ENCODE measurements at regions not wholly inside any gene's neighbourhood (a gene's known extent, or its start where the extent isn't known, plus 50 kb on each side); places are given as distances from the start of the nearest gene placed in this dataset.
"Not testable (repeated sequence)": the region's sequence is repeated elsewhere in the genome, so short reads cannot be mapped to it uniquely, and the experiment has no call there.

DNA sequence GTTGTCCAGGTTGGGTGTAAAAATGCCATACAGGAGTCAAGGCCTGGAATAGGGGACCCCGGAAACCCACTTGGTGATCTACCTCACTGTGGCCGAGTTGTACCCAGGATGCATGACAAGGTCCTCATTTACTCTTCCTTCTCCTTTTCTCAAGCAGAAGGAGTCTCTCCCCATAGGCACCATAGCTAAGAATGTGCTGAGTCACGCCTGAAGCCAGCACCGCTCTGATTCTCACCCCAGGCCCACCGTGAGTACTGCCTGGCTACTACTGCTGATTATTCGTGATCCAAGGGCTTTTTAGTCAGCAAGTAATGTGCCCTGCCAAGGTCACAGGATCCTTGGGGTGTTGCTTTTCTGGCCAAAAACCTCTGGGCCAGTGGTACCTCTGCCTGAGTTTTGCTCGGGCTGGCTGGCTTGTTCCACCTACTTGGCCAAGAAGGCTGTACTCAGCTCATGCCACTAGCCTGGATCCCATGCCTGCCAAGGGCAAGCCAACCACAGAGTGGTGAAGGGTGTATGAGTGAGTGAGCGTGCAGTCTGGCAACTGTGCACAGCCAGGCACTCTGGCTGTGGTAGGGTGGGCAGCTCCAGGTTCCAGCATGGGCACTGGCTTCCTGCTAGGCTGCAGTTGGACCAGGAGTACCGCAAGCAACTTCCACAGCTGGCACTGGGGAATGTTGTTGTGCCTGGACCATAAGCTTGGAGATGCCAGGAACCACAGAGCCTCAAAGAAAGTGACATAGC is 650.1 kb upstream of the VRK2 start:
- Mint-ChIP-seq H3K36me3 (ENCODE audit: low read depth) (no peaks in the 10 kb centered on the region), H3K9me3 (peaks cover 15% of the 10 kb centered on the region), H3K27ac (no peak overlapping the region), H3K4me3 (no peak overlapping the region), H3K27me3 (ENCODE audit: insufficient read depth) (no peaks in the 10 kb centered on the region), H3K4me1 (ENCODE audit: low read depth) (no peaks in the 10 kb centered on the region)
- intact Hi-C loops (cut with micrococcal nuclease): no loop called here
- DNase-seq (ENCODE audit: low spot score): no peak

DNA sequence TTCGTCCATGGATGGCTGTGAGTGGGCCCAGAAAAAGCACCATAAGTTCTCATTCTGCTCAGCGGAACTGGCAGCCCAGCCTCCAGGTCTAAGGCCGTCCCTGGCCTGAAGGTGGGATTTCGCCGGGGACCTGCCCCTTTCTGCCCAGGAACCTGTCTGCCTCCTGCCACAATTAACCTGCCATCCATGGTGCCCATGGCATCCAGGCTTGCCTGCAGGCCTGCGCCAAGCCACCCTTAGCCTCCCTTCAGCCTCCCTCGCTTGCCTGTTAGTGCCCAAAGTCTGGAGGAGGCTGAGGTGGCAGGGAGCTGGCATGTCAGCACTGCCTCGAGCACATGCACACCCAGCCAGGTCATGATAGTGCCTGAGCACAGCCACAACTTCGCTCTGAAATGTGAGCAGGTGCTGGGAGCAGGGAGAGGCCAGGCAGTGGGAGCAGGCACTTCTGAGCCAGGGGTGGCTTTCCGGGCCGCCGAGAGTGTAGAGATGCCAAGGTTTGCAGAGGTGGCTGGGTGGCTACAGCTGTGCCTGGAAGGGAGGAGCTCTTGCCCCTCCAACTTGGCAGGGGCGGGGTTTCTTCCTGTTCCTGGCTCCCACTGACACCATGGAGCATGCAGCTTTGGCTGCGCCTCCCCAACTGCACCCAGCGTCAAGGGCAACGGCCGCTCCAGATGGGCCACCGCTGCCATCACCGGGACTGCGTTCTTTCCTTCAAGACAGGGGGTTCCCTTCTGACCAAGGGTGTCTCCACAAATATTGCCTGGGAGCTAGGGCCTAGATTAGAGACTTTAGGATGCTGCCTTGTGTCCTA is 648.9 kb upstream of the VRK2 start:
- no peak overlapping the region for H3K27ac Mint-ChIP-seq
- H3K4me3 Mint-ChIP-seq: no peak overlapping the region
- no peaks in the 10 kb centered on the region for H3K4me1 Mint-ChIP-seq (ENCODE audit: low read depth)
- no peaks in the 10 kb centered on the region for H3K27me3 Mint-ChIP-seq (ENCODE audit: insufficient read depth)
- intact Hi-C loops (cut with micrococcal nuclease): no loop called here
- peaks cover 15% of the 10 kb centered on the region for H3K9me3 Mint-ChIP-seq
- no peak for DNase-seq (ENCODE audit: low spot score)
- no peaks in the 10 kb centered on the region for H3K36me3 Mint-ChIP-seq (ENCODE audit: low read depth)

DNA sequence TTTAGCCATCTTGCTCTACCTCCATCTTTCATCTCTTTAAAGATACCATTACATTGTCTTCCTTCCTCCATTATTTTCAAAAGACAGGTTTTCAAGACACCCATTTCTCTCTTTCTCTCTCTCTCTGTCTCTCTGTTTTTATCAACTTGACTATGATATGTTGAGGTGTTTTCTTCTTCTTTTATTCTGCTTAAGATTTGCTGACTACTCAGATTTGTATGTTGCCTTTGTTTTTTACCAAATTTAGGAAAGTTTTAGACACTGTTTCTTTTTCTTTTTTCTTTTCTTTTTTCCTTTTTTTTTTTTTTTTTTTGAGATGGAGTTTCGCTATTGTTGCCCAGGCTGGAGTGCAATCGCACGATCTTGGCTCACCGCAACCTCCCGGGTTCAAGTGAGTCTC is 647.5 kb upstream of the VRK2 start:
- no peak overlapping the region for H3K4me3 Mint-ChIP-seq
- DNase-seq (ENCODE audit: low spot score): no peak
- no peaks in the 10 kb centered on the region for H3K4me1 Mint-ChIP-seq (ENCODE audit: low read depth)
- H3K9me3 Mint-ChIP-seq: peaks cover 15% of the 10 kb centered on the region
- H3K27ac Mint-ChIP-seq: no peak overlapping the region
- H3K27me3 Mint-ChIP-seq (ENCODE audit: insufficient read depth): no peaks in the 10 kb centered on the region
- intact Hi-C loops (cut with micrococcal nuclease): no loop called here
- no peaks in the 10 kb centered on the region for H3K36me3 Mint-ChIP-seq (ENCODE audit: low read depth)

DNA sequence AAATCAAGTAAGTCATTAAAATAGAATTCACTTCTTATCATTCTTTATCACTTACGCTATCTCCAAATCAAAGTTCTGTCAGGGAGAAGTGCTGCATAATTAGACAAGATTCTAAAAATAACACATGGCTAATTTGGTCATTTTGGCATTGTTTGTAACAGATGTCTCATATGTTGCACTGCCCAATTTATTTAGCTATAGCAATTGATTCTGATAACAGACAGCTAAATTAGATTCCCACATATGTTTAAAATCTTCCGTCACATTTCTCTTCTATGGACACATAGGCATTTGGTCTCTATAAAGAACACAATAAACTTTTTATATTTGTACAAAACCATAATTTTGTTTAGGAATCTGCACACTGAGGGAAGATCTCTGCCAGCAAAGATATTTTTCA is 644.5 kb upstream of the VRK2 start:
- no peaks in the 10 kb centered on the region for H3K27me3 Mint-ChIP-seq (ENCODE audit: insufficient read depth)
- no peaks in the 10 kb centered on the region for H3K36me3 Mint-ChIP-seq (ENCODE audit: low read depth)
- peaks cover 8% of the 10 kb centered on the region for H3K9me3 Mint-ChIP-seq
- intact Hi-C loops (cut with micrococcal nuclease): no loop called here
- H3K27ac Mint-ChIP-seq: no peak overlapping the region
- DNase-seq (ENCODE audit: low spot score): no peak
- H3K4me3 Mint-ChIP-seq: no peak overlapping the region
- H3K4me1 Mint-ChIP-seq (ENCODE audit: low read depth): no peaks in the 10 kb centered on the region

DNA sequence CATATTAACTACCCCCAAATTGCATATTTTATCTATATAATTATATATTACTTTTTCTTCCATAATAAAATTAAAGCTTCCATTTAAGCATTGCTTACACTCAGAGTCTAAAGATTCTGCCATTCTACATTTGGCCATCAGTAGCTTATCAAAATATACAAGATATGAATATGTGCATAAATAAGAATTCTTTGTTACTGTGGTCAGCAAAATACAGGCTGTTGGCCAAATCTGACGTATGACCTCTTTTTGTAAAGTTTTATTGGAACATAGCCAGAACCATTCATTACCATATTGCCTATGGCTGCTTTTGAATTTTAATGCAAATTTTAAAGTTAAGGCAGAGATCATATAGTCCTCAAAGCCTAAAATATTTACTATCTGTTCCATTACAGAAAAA is 643.9 kb upstream of the VRK2 start:
- no peaks in the 10 kb centered on the region for H3K27me3 Mint-ChIP-seq (ENCODE audit: insufficient read depth)

DNA sequence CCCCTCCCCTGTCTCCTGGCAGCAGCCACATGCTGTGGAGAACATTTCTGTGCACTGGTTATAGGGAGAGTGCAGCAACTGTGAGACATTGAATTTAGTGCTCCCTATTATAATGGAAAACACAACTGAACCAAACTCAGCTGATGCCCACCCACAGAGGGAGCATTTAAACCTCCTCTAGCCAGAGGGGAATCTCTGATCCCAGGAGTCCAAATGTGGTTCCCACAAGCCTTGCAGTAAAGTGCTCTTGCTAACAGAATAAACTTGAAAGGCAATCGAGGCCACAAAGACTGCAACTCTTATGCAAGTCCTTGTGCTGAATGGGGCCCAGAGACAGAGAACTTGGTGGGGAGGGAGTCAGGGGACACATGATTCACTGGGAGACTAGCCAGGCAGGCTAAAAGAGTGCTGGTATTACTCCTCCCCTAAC is 638.8 kb upstream of the VRK2 start:
- Mint-ChIP-seq H3K4me1 (ENCODE audit: low read depth) (no peaks in the 10 kb centered on the region), H3K4me3 (no peak overlapping the region), H3K36me3 (ENCODE audit: low read depth) (no peaks in the 10 kb centered on the region), H3K27me3 (ENCODE audit: insufficient read depth) (no peaks in the 10 kb centered on the region), H3K27ac (no peak overlapping the region), H3K9me3 (peaks cover 6% of the 10 kb centered on the region)
- DNase-seq (ENCODE audit: low spot score): no peak
- intact Hi-C loops (cut with micrococcal nuclease): no loop called here

More for the DNA sequence above, 643.9 kb upstream of the VRK2 start:
- H3K4me3 Mint-ChIP-seq: no peak overlapping the region
- H3K27ac Mint-ChIP-seq: no peak overlapping the region
- H3K36me3 Mint-ChIP-seq (ENCODE audit: low read depth): no peaks in the 10 kb centered on the region
- H3K9me3 Mint-ChIP-seq: peaks cover 6% of the 10 kb centered on the region
- no peaks in the 10 kb centered on the region for H3K4me1 Mint-ChIP-seq (ENCODE audit: low read depth)
- DNase-seq (ENCODE audit: low spot score): no peak
- intact Hi-C loops (cut with micrococcal nuclease): no loop called here

DNA sequence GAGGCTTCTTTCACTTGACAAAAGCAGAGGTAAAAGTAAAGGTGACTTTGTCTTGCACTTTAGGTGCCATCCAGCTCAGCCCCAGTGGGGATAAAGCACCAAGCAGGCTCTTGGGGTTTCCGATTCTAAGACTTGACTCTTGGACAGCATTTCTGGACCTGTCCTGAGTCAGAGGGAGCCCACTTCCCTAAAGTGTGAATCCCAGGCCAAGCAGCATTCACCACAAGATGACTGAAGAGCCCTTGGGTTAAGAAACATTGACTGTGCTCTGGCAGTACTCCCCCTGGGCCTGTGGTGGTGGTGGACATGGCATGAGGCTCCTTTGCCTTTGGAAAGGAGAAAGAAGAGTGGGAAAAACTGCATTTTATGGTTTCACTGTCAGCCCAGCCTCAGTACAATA is 638.0 kb upstream of the VRK2 start:
- intact Hi-C loops (cut with micrococcal nuclease): no loop called here
- no peaks in the 10 kb centered on the region for H3K27me3 Mint-ChIP-seq (ENCODE audit: insufficient read depth)

DNA sequence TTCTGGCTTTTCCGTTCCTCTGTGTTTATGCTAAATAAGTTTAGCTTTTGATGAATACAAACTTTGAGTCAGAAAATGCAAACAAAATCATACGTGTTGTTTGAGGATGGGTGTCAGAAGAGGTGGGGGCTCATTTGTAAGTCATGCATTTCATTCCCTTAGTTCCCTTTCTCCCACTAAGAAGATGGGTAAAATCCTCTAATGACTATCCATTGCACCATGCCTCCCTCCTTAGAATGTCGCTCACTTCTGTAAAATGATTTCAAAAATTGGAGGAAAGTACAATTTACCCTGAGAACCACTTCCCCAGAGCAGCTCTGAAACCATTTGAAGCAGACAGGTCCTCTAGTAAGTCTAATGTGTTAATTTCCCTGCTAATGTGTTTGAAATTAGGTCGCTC is 629.6 kb upstream of the VRK2 start:
- H3K4me3 Mint-ChIP-seq: no peak overlapping the region
- no peak overlapping the region for H3K27ac Mint-ChIP-seq
- H3K36me3 Mint-ChIP-seq (ENCODE audit: low read depth): no peaks in the 10 kb centered on the region
- no peaks in the 10 kb centered on the region for H3K27me3 Mint-ChIP-seq (ENCODE audit: insufficient read depth)
- H3K9me3 Mint-ChIP-seq: peaks cover 12% of the 10 kb centered on the region
- no peak for DNase-seq (ENCODE audit: low spot score)
- intact Hi-C loops (cut with micrococcal nuclease): no loop called here
- H3K4me1 Mint-ChIP-seq (ENCODE audit: low read depth): no peaks in the 10 kb centered on the region

More for the DNA sequence above, 638.0 kb upstream of the VRK2 start:
- Mint-ChIP-seq H3K4me1 (ENCODE audit: low read depth) (no peaks in the 10 kb centered on the region), H3K36me3 (ENCODE audit: low read depth) (no peaks in the 10 kb centered on the region), H3K9me3 (peaks cover 10% of the 10 kb centered on the region), H3K27ac (no peak overlapping the region), H3K4me3 (no peak overlapping the region)
- DNase-seq (ENCODE audit: low spot score): no peak

DNA sequence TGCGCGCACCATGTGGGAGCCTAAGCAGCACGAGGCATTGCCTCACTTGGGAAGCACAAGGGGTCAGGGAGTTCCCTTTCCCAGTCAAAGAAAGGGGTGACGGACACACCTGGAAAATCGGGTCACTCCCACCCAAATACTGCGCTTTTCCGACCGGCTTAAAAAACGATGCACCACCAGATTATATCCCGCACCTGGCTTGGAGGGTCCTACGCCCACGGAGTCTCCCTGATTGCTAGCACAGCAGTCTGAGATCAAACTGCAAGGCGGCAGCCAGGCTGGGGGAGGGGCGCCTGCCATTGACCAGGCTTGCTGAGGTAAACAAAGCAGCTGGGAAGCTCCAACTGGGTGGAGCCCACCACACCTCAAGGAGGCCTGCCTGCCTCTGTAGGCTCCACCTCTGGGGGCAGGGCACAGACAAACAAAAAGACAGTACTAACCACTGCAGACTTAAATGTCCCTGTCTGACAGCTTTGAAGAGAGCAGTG is 627.7 kb upstream of the VRK2 start:
- H3K27me3 Mint-ChIP-seq (ENCODE audit: insufficient read depth); H3K9me3 Mint-ChIP-seq; H3K36me3 Mint-ChIP-seq (ENCODE audit: low read depth); H3K27ac Mint-ChIP-seq; H3K4me3 Mint-ChIP-seq; intact Hi-C loops (cut with micrococcal nuclease); DNase-seq (ENCODE audit: low spot score); H3K4me1 Mint-ChIP-seq (ENCODE audit: low read depth): not testable (repeated sequence)

DNA sequence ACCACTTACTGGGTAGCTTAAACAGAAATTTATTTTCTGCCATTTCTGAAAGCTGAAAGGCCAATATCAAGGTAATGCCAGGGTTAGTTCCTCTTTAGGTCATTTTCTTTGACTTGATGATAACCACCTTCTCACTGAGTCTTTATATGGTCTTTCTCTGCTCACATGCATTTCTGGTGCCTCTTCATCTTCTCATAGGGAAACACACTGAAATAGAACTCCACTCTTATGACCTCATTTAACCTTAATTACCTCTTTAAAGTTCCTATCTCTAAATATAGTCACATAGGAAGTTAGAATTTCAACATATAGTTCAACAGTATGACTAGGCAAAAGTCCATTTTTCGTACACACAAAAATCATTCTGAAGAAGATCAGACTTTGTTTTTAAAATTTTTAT is 616.8 kb upstream of the VRK2 start:
- intact Hi-C loops (cut with micrococcal nuclease): no loop called here
- no peak overlapping the region for H3K4me3 Mint-ChIP-seq
- peaks cover 3% of the 10 kb centered on the region for H3K9me3 Mint-ChIP-seq
- no peak overlapping the region for H3K27ac Mint-ChIP-seq
- no peak for DNase-seq (ENCODE audit: low spot score)
- no peaks in the 10 kb centered on the region for H3K27me3 Mint-ChIP-seq (ENCODE audit: insufficient read depth)
- no peaks in the 10 kb centered on the region for H3K4me1 Mint-ChIP-seq (ENCODE audit: low read depth)
- H3K36me3 Mint-ChIP-seq (ENCODE audit: low read depth): no peaks in the 10 kb centered on the region

DNA sequence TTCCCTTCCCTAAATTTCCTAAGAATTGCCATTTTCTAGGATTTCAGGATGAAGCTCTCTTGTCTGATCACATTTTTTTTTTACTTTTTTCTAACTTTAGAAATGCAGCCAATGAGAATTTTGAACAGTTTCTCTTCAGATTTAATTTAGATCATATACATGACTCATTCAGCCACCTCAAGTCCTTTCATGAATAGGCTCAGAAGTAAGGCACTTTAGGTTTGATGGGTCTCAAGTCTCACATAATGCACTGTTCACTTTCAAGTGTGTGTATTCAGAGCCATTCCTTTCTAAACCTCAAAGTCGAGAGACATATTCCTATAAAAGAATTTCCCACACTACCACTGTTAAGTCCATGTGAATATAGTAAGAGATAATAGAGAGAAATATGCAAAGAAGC is 614.1 kb upstream of the VRK2 start:
- intact Hi-C loops (cut with micrococcal nuclease): no loop called here
- DNase-seq (ENCODE audit: low spot score): no peak
- no peak overlapping the region for H3K27ac Mint-ChIP-seq
- no peaks in the 10 kb centered on the region for H3K27me3 Mint-ChIP-seq (ENCODE audit: insufficient read depth)
- no peaks in the 10 kb centered on the region for H3K9me3 Mint-ChIP-seq
- no peaks in the 10 kb centered on the region for H3K36me3 Mint-ChIP-seq (ENCODE audit: low read depth)
- no peak overlapping the region for H3K4me3 Mint-ChIP-seq
- no peaks in the 10 kb centered on the region for H3K4me1 Mint-ChIP-seq (ENCODE audit: low read depth)

DNA sequence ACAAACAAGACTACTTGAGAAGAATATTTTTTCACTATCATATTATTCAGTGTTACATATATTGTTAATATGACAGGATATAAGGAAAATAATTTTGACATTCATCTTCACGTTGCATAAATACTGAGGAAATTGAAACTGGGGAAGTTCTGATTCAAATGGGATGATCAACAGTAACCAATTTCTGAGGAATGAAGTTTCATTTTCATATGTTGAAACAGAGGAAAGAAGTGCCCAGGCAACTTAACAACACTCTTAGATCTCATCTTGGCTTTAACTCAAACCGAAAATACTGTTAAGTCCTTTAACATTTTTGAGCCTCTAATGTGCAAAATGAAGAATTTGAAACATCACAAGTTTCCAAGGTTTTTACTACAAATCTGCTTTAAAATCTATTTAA is 612.2 kb upstream of the VRK2 start:
- no peaks in the 10 kb centered on the region for H3K4me1 Mint-ChIP-seq (ENCODE audit: low read depth)
- no peak overlapping the region for H3K4me3 Mint-ChIP-seq
- intact Hi-C loops (cut with micrococcal nuclease): no loop called here

DNA sequence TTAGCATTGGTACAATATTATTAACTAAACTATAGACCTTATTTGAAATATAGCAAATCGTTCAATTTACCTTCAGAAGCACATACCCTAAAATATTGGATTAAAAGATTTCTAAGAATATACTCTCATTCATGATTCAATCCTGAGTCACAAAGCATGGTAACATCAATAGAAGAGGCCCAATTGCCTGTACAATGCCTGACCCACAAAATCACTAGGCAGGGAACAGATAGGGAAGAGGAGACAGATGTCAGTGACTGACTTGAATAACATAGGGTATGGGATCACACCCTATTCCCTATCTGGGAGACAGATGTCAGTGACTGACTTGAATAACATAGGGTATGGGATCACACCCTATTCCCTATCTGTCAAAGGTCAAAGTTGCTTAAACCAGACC is 611.6 kb upstream of the VRK2 start:
- Mint-ChIP-seq H3K27me3 (ENCODE audit: insufficient read depth) (no peaks in the 10 kb centered on the region), H3K9me3 (no peaks in the 10 kb centered on the region), H3K4me3 (no peak overlapping the region), H3K4me1 (ENCODE audit: low read depth) (no peaks in the 10 kb centered on the region), H3K27ac (no peak overlapping the region), H3K36me3 (ENCODE audit: low read depth) (no peaks in the 10 kb centered on the region)
- intact Hi-C loops (cut with micrococcal nuclease): no loop called here
- DNase-seq (ENCODE audit: low spot score): no peak

More for the DNA sequence above, 612.2 kb upstream of the VRK2 start:
- Mint-ChIP-seq H3K27me3 (ENCODE audit: insufficient read depth) (no peaks in the 10 kb centered on the region), H3K27ac (no peak overlapping the region), H3K36me3 (ENCODE audit: low read depth) (no peaks in the 10 kb centered on the region), H3K9me3 (no peaks in the 10 kb centered on the region)
- DNase-seq (ENCODE audit: low spot score): no peak

Measured in activated T-helper 1 cell treated with anti-CD3 and anti-CD28 coated beads, Interleukin-12 subunit alpha, Interleukin-12 subunit beta, Interleukin-2, Interleukin-4 antibody, amounts not matched to agents 30 ng/mL and 10 ng/mL and 1 ng/mL, durations not matched to agents 14 hours and 24 hours and 36 hours (primary cell).